Thoracic aorta (tissue), 2 donors: ENCODE measurements at regions not wholly inside any gene's neighbourhood (a gene's known extent, or its start where the extent isn't known, plus 50 kb on each side); places are given as distances from the start of the nearest gene placed in this dataset.
"Not testable (repeated sequence)": the region's sequence is repeated elsewhere in the genome, so short reads cannot be mapped to it uniquely, and the experiment has no call there.

Source experiments
- ATAC-seq: fragments of 150-250 bp; one replicate; pipeline ENCODE4 v1.8.0; 2017; ENCODE audit warnings: low read depth; ENCODE audit not compliant: insufficient number of reproducible peaks, low FRiP score
- DNase-seq: peaks from one replicate; pipeline ENCODE4 v3.0.0-alpha.2; 2020; ENCODE audit warnings: low spot score
- H3K27ac ChIP-seq, 2 donors: fragments of 200-600 bp; sonication (generic); 1 replicate in 1 of 2; 2 replicates in 1 of 2; pipeline ENCODE4 v1.5.1; 2016; ENCODE audit warnings: mild to moderate bottlenecking in 2 of 2, moderate library complexity in 2 of 2
- H3K27me3 ChIP-seq: fragments of 200-600 bp; sonication (generic); replicated peaks from 2 replicates; pipeline ENCODE4 v1.6.0; 2016; ENCODE audit warnings: mild to moderate bottlenecking; ENCODE audit not compliant: insufficient read depth
- H3K36me3 ChIP-seq: fragments of 200-600 bp; sonication (generic); one replicate; pipeline ENCODE4 v1.5.1; 2016
- H3K4me1 ChIP-seq, 2 donors: fragments of 200-600 bp; sonication (generic); 1 replicate in 1 of 2; 2 replicates in 1 of 2; pipeline versions ENCODE4 v1.5.1 to v1.6.0; 2016; ENCODE audit warnings: low read depth in 2 of 2, mild to moderate bottlenecking in 1 of 2; ENCODE audit not compliant: control insufficient read depth in 1 of 2
- H3K4me3 ChIP-seq: fragments of 200-600 bp; sonication (generic); 2 replicates; pipeline ENCODE4 v1.5.1; 2016; ENCODE audit warnings: mild to moderate bottlenecking
- H3K9me3 ChIP-seq: fragments of 200-600 bp; sonication (generic); 2 replicates; pipeline ENCODE4 v1.5.1; 2016
- TF ChIP-seq, protein P1 (sequence below): fragments of 200-600 bp; sonication (generic); IDR thresholded peaks from one replicate; pipeline ENCODE4 v1.5.1; 2019; ENCODE audit warnings: antibody characterized with exemption

DNA sequence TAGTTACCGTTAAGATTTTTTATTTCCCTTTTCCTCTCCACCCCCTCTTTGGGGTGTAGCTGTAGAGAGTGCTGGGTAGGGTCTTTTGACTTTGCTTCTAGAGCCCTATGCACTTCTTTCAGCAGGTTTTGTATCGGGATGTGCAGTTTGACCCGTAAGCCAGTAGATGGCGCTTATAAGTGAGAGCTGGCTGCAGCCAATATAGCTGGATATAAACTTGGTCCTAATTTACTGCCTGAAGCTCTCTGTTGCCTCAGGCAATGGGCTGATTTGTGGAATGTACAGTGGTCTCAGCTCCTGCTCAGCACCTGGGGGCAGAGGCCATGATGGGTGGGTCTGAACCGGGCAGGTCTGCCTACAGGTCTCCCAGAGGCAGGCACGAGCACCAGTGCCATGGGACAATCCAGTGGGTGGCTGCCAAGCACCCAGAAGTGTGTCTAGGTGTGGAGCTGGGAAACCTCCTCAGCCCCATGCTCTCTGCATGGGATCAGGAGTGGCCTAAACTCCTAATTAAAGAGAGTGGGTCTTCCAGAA lies 146.5 kb downstream of the SPANXN1 start:
- no peak for DNase-seq
- H3K9me3 ChIP-seq: no peaks in the 10 kb centered on the region
- H3K4me3 ChIP-seq: no peak overlapping the region
- ATAC-seq: no peak
- no peaks in the 10 kb centered on the region for H3K27me3 ChIP-seq
- H3K27ac ChIP-seq: no peak overlapping the region
- H3K4me1 ChIP-seq: no peaks in the 10 kb centered on the region
- TF ChIP-seq, protein P1, sequence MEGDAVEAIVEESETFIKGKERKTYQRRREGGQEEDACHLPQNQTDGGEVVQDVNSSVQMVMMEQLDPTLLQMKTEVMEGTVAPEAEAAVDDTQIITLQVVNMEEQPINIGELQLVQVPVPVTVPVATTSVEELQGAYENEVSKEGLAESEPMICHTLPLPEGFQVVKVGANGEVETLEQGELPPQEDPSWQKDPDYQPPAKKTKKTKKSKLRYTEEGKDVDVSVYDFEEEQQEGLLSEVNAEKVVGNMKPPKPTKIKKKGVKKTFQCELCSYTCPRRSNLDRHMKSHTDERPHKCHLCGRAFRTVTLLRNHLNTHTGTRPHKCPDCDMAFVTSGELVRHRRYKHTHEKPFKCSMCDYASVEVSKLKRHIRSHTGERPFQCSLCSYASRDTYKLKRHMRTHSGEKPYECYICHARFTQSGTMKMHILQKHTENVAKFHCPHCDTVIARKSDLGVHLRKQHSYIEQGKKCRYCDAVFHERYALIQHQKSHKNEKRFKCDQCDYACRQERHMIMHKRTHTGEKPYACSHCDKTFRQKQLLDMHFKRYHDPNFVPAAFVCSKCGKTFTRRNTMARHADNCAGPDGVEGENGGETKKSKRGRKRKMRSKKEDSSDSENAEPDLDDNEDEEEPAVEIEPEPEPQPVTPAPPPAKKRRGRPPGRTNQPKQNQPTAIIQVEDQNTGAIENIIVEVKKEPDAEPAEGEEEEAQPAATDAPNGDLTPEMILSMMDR: no peak
- H3K36me3 ChIP-seq: no peaks in the 10 kb centered on the region

DNA sequence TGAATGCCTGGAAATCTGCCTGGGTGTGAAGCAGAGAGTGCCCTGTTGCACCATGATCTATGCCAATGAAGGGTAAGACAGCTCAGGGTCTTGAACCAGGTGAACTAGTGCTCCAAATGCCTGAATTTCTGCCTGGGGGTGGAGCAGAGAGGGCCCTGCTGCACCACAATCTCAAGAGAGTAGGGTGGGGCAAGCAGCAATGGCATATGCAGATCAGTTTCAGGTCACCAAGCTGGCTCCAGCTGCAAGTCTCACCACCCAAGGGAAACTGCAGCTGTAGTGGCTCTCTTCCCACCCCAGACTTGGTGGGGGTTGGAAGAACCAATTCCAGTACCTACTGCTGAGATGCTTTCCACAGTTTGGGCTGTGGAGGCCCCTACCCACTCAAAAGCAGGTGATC lies 147.0 kb downstream of the SPANXN1 start:
- TF ChIP-seq, protein P1: no peak
- H3K27ac ChIP-seq: no peak overlapping the region
- no peaks in the 10 kb centered on the region for H3K27me3 ChIP-seq
- H3K4me1 ChIP-seq: no peaks in the 10 kb centered on the region
- no peaks in the 10 kb centered on the region for H3K9me3 ChIP-seq
- H3K36me3 ChIP-seq: no peaks in the 10 kb centered on the region
- no peak overlapping the region for H3K4me3 ChIP-seq
- DNase-seq (no peak), ATAC-seq (no peak)

DNA sequence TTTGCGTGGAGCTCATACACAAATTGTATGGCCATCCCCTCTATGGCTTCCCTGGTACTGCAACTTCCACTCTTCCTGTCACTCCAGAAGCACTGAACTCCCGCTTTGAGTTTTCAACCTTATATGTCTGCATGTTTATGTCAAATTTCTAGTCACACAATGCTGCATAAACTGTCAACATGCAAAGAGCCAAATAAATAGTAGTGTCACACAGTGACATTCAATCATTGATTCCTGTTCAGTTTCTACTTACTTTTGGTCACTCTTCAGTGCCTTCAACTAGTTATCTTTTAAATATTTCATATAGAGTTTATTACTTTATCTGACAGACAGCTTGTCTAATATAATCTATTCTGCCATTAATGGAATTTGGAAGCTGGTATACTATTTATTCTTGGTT lies 149.3 kb downstream of the SPANXN1 start:
- DNase-seq: no peak
- Histone ChIP-seq H3K27ac (no peak overlapping the region), H3K9me3 (no peaks in the 10 kb centered on the region), H3K27me3 (no peaks in the 10 kb centered on the region), H3K4me3 (no peak overlapping the region), H3K36me3 (no peaks in the 10 kb centered on the region), H3K4me1 (no peaks in the 10 kb centered on the region)
- TF ChIP-seq, protein P1: no peak
- ATAC-seq: no peak

DNA sequence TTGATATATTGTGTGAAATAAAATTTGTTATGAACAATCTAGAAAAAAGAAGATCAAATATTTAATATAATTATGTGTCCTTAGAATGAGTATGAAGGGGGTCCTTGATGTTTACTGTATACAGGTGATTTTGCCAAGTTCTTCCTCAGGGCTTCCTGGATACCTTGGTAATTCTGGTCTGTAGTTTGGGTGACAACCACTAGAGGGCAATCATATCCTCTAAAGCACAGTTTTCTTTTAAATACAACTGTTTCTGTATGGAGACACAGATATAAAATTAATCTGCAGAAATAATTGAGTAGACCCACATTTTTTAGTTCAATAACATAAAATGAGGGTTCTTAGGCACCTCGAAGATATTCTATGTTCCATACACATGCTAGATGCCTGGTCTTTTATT lies 157.7 kb downstream of the SPANXN1 start:
- TF ChIP-seq, protein P1: peak; percentile 18
- H3K4me1 ChIP-seq: no peaks in the 10 kb centered on the region
- no peaks in the 10 kb centered on the region for H3K36me3 ChIP-seq
- DNase-seq (no peak), ATAC-seq (no peak)
- no peak overlapping the region for H3K27ac ChIP-seq
- H3K9me3 ChIP-seq: no peaks in the 10 kb centered on the region
- H3K27me3 ChIP-seq: no peaks in the 10 kb centered on the region
- no peak overlapping the region for H3K4me3 ChIP-seq

DNA sequence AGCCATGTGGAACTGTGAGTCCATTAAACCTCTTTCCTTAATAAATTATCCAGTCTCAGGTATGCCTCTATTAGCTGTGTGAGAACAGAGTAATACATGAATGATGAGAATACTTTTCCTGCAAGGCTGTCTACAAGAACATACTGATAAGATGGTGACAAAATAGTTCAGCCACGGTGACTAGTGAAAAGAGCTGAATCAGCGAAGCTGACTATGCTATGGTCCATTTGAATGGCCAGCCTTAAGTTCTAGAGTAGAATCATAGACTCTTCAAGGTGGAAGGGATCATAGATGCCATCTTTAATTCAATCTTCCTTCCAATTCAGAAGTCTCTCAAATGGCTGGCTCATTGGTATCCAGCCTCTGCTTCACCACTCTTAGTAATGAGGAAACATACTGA lies 163.3 kb downstream of the SPANXN1 start:
- H3K4me3 ChIP-seq: no peak overlapping the region
- DNase-seq (no peak), ATAC-seq (no peak)
- no peaks in the 10 kb centered on the region for H3K4me1 ChIP-seq
- H3K36me3 ChIP-seq: no peaks in the 10 kb centered on the region
- TF ChIP-seq, protein P1: no peak
- H3K27ac ChIP-seq: no peak overlapping the region
- no peaks in the 10 kb centered on the region for H3K27me3 ChIP-seq
- no peaks in the 10 kb centered on the region for H3K9me3 ChIP-seq

DNA sequence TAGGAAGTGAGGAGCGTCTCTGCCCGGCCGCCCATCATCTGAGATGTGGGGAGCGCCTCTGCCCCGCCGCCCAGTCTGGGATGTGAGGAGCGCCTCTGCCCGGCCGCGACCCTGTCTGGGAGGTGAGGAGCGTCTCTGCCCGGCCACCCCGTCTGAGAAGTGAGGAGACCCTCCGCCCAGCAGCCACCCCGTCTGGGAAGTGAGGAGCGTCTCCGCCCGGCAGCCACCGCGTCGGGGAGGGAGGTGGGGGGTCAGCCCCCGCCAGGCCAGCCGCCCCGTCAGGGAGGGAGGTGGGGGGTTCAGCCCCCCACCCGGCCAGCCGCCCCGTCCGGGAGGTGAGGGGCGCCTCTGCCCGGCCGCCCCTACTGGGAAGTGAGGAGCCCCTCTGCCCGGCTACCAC lies 188.9 kb downstream of the SPANXN1 start:
- H3K4me3 ChIP-seq, H3K9me3 ChIP-seq, H3K4me1 ChIP-seq, H3K27ac ChIP-seq, ATAC-seq, H3K36me3 ChIP-seq, H3K27me3 ChIP-seq, DNase-seq: not testable (repeated sequence)
